PC-9 (cell line): ENCODE measurements at regions not wholly inside any gene's neighbourhood (a gene's known extent, or its start where the extent isn't known, plus 50 kb on each side); places are given as distances from the start of the nearest gene placed in this dataset.

Source experiments
- BruUV-seq: library from RNA; stranded (reverse); fragments of 400-500 nt; replicated peaks from 2 replicates; lab custom pipeline; 2021; lab: Mats Ljungman, UMichigan
- CTCF ChIA-PET: fragments of 300-600 bp; sonication (Branson Sonifier 250); formaldehyde crosslinking; loops from one replicate; lab custom pipeline; 2022; ENCODE audit warnings: antibody characterized with exemption; lab: Charles Lee
- POLR2A ChIA-PET: fragments of 300-600 bp; sonication (Branson Sonifier 250); formaldehyde crosslinking; loops from one replicate; lab custom pipeline; 2022; ENCODE audit warnings: antibody characterized with exemption; ENCODE audit not compliant: unreplicated experiment; lab: Charles Lee
- DNase-seq, 2 experiments: peaks; one replicate each; pipeline versions ENCODE4 v3.0.0 to v3.0.0-alpha.2; 2015 to 2022; ENCODE audit warnings: mixed read lengths in 1 of 2
- H2AFZ ChIP-seq: fragments of 200-600 bp; sonication (generic); 2 replicates; pipeline ENCODE4 v1.8.1; 2017; ENCODE audit warnings: antibody characterized with exemption
- H3F3A ChIP-seq: fragments of 200-600 bp; sonication (generic); 2 replicates; pipeline ENCODE4 v1.8.1; 2017; ENCODE audit warnings: antibody characterized with exemption, mild to moderate bottlenecking, low read depth; ENCODE audit not compliant: insufficient read depth
- H3K27ac ChIP-seq: fragments of 200-600 bp; sonication (generic); 2 replicates; pipeline ENCODE4 v1.6.1; 2016; ENCODE audit warnings: mixed run types
- H3K27me3 ChIP-seq: fragments of 200-600 bp; sonication (generic); 2 replicates; pipeline ENCODE4 v1.6.1; 2016; ENCODE audit warnings: low read depth, mixed run types; ENCODE audit not compliant: insufficient read depth
- H3K36me3 ChIP-seq: fragments of 200-600 bp; sonication (generic); 2 replicates; pipeline ENCODE4 v1.6.1; 2016; ENCODE audit warnings: low read depth, mixed run types
- H3K4me1 ChIP-seq: fragments of 200-600 bp; sonication (generic); replicated peaks from 2 replicates; pipeline ENCODE4 v1.6.1; 2016; ENCODE audit warnings: mixed run types; ENCODE audit not compliant: insufficient read depth
- H3K4me2 ChIP-seq: fragments of 200-600 bp; sonication (generic); 2 replicates; pipeline ENCODE4 v1.6.1; 2017; ENCODE audit warnings: mixed run types
- H3K4me3 ChIP-seq: fragments of 200-600 bp; sonication (generic); 2 replicates; pipeline ENCODE4 v1.6.1; 2016; ENCODE audit warnings: mixed run types
- H3K79me2 ChIP-seq: fragments of 200-600 bp; sonication (generic); 2 replicates; pipeline ENCODE4 v1.6.1; 2017; ENCODE audit warnings: low read depth, mixed run types
- H3K9me2 ChIP-seq: fragments of 200-600 bp; sonication (generic); 2 replicates; pipeline ENCODE4 v1.8.1; 2017; ENCODE audit warnings: mild to moderate bottlenecking; ENCODE audit not compliant: insufficient read depth
- H3K9me3 ChIP-seq: fragments of 200-600 bp; sonication (generic); 2 replicates; pipeline ENCODE4 v1.8.1; 2016; ENCODE audit warnings: low read depth; ENCODE audit not compliant: insufficient read depth
- H4K20me1 ChIP-seq: fragments of 200-600 bp; sonication (generic); 2 replicates; pipeline ENCODE4 v1.8.1; 2017; ENCODE audit not compliant: insufficient read depth
- EZH2 ChIP-seq: fragments of 200-600 bp; sonication (generic); IDR thresholded peaks from 2 replicates; pipeline ENCODE4 v1.8.0; 2017; ENCODE audit warnings: antibody characterized with exemption, low read depth
- intact Hi-C: fragments of 100-400 bp; cut with micrococcal nuclease; formaldehyde crosslinking; loops from one replicate; pipeline ENCODE4 v1.10.0; 2022; ENCODE audit not compliant: unreplicated experiment
- TF ChIP-seq, protein P1 (sequence below): fragments of 200-600 bp; sonication (generic); conservative IDR thresholded peaks from 2 replicates; pipeline ENCODE4 v1.6.1; 2017; ENCODE audit warnings: mixed run types, antibody characterized with exemption, mild to moderate bottlenecking, moderate library complexity

DNA sequence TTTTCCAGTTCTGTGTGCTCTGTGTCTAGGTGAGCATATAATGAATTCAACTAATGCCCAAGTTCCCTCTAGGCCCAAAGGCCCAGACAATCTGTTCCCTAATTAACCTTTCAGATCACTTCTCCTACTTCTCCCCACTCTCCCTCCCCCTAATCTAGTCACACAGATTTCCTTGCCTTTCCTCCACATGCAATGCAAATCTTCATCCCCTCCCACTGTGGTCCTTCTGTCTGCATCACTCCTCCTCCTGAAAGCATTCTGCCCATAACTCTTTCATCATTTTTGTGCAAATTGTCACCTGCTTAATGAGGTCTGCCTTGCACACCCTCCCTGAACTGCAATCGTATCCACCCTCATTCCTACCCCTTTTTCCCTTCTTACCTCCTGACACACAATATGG is 346.6 kb downstream of the FBXO8 start:
- Histone ChIP-seq H3K4me2 (no peak overlapping the region), H3K27ac (no peak overlapping the region), H3K36me3 (no peaks in the 10 kb centered on the region), H3K4me1 (no peaks in the 10 kb centered on the region), H3K79me2 (no peaks in the 10 kb centered on the region), H3K27me3 (no peaks in the 10 kb centered on the region), H3K9me3 (no peaks in the 10 kb centered on the region), H3K9me2 (no peaks in the 10 kb centered on the region), H2AFZ (no peak overlapping the region), H3K4me3 (no peak overlapping the region), H4K20me1 (no peaks in the 10 kb centered on the region), H3F3A (no peaks in the 10 kb centered on the region)
- DNase-seq = no peak
- ChIA-PET CTCF (no interaction called here), POLR2A (no interaction called here)
- BruUV-seq = no TSS peak
- no peak for TF ChIP-seq EZH2
- intact Hi-C loops = no loop called here

DNA sequence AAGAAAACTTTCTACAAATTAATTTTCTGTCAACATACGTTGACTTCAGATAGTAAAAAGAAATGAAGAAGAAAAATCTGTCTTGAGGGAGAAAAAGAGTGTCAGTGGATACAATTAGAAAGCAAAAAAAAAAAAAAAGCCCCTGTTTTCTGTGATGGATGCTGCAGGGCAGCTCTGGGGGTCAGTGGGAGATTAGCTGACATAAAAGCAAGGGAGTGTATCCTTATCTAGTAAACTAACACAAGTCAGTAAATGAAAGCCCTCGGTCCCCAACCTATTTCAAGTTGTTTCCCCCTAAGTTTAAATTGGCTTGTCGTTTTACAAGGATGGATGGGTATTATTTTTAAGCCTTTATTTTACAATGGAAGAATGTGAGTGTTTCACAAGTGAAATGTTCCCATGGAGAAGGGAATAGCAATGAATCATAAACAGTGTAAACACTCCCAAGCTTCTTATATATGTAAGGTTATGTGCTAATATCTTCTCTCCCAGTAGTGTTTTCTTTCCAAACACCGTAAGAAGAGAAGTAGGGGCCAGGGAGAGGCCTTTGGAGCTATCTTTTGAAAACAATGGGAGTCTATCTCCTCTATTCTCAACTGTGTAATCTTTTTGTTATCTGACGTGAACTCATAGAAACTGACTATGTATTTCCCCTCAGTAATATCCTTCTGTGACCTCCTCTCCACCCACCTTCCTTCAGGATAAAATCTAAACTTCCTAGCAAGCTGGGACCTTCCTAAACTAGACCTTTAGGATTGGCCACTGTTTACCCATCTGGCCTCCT is 347.7 kb downstream of the FBXO8 start:
- Histone ChIP-seq H3K79me2 (no peaks in the 10 kb centered on the region), H3F3A (no peaks in the 10 kb centered on the region), H3K36me3 (no peaks in the 10 kb centered on the region), H3K9me2 (no peaks in the 10 kb centered on the region), H3K27me3 (no peaks in the 10 kb centered on the region), H3K27ac (no peak overlapping the region), H4K20me1 (no peaks in the 10 kb centered on the region), H2AFZ (no peak overlapping the region), H3K4me3 (no peak overlapping the region), H3K9me3 (no peaks in the 10 kb centered on the region), H3K4me2 (no peak overlapping the region), H3K4me1 (no peaks in the 10 kb centered on the region)
- ChIA-PET CTCF (no interaction called here), POLR2A (no interaction called here)
- TF ChIP-seq, protein P1, sequence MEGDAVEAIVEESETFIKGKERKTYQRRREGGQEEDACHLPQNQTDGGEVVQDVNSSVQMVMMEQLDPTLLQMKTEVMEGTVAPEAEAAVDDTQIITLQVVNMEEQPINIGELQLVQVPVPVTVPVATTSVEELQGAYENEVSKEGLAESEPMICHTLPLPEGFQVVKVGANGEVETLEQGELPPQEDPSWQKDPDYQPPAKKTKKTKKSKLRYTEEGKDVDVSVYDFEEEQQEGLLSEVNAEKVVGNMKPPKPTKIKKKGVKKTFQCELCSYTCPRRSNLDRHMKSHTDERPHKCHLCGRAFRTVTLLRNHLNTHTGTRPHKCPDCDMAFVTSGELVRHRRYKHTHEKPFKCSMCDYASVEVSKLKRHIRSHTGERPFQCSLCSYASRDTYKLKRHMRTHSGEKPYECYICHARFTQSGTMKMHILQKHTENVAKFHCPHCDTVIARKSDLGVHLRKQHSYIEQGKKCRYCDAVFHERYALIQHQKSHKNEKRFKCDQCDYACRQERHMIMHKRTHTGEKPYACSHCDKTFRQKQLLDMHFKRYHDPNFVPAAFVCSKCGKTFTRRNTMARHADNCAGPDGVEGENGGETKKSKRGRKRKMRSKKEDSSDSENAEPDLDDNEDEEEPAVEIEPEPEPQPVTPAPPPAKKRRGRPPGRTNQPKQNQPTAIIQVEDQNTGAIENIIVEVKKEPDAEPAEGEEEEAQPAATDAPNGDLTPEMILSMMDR = no peak
- TF ChIP-seq EZH2 = no peak
- intact Hi-C loops = no loop called here
- no TSS peak for BruUV-seq
- DNase-seq = no peak

DNA sequence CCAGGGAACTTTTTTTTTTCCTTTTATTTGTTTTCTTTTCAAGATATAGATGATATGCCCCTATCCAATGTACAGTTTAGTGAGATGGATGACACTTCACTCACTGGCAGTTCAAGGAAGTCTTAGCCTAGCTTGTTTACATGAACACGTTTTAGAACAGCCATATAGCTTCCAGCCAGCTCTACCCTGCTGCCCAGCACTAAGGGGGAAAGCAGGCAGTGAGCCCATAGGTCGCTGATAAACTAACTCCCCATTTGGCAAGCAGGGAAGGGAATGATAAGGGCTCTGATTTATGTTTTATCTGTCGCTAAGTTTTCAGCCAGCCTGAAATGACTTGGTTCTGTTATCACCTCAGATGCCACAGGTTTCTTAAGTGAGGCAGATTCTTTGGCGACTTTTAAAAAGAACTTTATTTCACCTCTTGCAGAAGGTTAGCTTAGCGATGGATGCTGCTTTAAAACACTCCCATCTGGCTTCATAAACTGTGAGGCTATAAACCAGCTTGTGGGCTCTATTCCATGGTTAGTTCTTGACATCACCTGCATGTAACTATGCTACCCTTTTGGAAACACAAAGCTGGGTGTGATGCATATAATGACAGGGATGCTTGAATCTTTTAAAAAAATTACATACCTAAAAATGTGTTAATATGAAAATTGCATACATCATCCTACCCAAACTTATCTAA is 348.4 kb downstream of the FBXO8 start:
- no peaks in the 10 kb centered on the region for H3K36me3 ChIP-seq
- no peak overlapping the region for H2AFZ ChIP-seq
- no peaks in the 10 kb centered on the region for H3K9me2 ChIP-seq
- no peaks in the 10 kb centered on the region for H3K27me3 ChIP-seq
- no peaks in the 10 kb centered on the region for H3K4me1 ChIP-seq
- TF ChIP-seq EZH2 = no peak
- TF ChIP-seq, protein P1 = no peak
- intact Hi-C loops = no loop called here
- H3K9me3 ChIP-seq = no peaks in the 10 kb centered on the region
- CTCF ChIA-PET = no interaction called here
- H4K20me1 ChIP-seq = no peaks in the 10 kb centered on the region
- H3F3A ChIP-seq = no peaks in the 10 kb centered on the region
- no peaks in the 10 kb centered on the region for H3K79me2 ChIP-seq
- no peak overlapping the region for H3K4me3 ChIP-seq
- POLR2A ChIA-PET = no interaction called here
- no TSS peak for BruUV-seq
- H3K4me2 ChIP-seq = no peak overlapping the region
- H3K27ac ChIP-seq = no peak overlapping the region
- DNase-seq = no peak
